ENCODE measurements at regions not wholly inside any gene's neighbourhood (a gene's known extent, or its start where the extent isn't known, plus 50 kb on each side); places are given as distances from the start of the nearest gene placed in this dataset.
"Not testable (repeated sequence)": the region's sequence is repeated elsewhere in the genome, so short reads cannot be mapped to it uniquely, and the experiment has no call there.

DNA sequence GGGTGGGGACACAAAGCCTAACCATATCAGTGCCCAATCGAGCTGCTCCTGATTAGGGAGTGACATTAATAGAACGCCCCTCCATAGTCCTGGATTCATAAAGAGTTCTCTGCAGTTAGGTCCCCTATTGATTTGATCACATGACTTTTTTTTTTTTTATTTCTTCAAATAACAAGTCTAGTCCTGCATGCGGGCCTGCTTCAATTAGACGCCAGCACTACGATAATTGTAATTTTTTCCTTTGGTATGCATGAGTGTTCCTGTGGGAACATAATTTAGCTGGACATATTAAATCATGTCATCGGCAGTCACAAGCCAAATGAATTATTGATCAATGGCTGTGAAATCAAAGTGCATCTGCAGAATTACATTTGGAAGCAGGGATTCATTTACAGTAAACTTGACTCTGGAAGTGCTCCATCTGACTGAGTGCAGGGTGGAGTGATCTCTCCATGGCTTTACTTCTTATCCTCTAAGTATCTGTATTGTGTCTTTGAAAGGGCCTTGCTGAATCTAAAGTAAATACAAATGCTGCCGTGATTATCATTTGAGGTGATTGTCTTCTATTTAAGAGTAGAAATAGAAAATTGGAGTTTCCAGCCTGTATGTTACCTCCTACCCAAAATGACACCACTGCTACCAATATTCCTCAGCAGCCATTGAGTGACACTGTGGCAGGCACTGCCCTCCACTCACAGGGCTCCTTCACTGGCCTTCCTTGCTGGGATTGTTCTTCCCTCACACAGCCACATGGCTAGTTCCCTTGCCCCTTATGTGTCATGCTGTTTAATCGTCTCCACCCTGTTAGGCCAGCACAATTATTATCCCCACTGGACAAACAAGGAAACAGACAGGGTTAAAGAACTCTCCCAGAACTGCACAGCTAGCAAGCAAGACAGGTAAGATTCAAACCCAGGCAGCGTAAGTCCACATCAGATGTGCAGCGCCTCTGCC lies 337.4 kb upstream of the ID2 start:
- Histone ChIP-seq H3K4me1 (no peaks in the 10 kb centered on the region), H3K27ac (no peak overlapping the region), H3K9me3 (no peaks in the 10 kb centered on the region), H3K27me3 (no peaks in the 10 kb centered on the region), H3K36me3 (no peaks in the 10 kb centered on the region), H3K4me3 (no peak overlapping the region)
- no peak for TF ChIP-seq POLR2A (IDR thresholded peaks at IDR 0.05)
- TF ChIP-seq, protein P1, sequence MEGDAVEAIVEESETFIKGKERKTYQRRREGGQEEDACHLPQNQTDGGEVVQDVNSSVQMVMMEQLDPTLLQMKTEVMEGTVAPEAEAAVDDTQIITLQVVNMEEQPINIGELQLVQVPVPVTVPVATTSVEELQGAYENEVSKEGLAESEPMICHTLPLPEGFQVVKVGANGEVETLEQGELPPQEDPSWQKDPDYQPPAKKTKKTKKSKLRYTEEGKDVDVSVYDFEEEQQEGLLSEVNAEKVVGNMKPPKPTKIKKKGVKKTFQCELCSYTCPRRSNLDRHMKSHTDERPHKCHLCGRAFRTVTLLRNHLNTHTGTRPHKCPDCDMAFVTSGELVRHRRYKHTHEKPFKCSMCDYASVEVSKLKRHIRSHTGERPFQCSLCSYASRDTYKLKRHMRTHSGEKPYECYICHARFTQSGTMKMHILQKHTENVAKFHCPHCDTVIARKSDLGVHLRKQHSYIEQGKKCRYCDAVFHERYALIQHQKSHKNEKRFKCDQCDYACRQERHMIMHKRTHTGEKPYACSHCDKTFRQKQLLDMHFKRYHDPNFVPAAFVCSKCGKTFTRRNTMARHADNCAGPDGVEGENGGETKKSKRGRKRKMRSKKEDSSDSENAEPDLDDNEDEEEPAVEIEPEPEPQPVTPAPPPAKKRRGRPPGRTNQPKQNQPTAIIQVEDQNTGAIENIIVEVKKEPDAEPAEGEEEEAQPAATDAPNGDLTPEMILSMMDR (IDR thresholded peaks at IDR 0.05), result no peak
- no peak for TF ChIP-seq POLR2AphosphoS5 (IDR thresholded peaks at IDR 0.05)
- TF ChIP-seq EP300 (IDR thresholded peaks at IDR 0.05), result no peak
- intact Hi-C loops (cut with DNase I), result no loop called here
- WGBS, 2 donors, result 87 to 93% methylated on average over 10 of the region's 10 CpGs
- no peak for DNase-seq

DNA sequence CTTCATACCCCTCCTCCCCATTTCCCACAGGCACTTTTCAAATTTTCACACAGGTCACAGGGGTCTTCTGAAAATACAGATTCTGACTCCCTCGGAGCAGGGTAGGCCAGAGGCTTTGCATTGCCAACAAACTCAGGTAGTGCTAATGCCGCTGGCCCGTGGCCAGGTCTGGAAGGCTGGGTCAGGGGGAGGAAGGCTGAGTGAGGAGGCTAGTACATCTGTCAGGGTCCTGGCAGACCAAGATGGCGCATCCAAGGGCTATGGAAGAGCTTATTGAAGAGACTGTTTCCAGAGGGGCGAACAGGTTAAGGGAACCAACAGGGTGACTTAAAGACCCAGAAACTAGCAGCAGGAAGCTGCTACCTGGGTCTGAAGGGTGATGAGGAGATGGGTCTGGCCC lies 336.7 kb upstream of the ID2 start:
- H3K9me3 ChIP-seq, result no peaks in the 10 kb centered on the region
- no peaks in the 10 kb centered on the region for H3K36me3 ChIP-seq
- no peaks in the 10 kb centered on the region for H3K4me1 ChIP-seq
- no peaks in the 10 kb centered on the region for H3K27me3 ChIP-seq
- no peak overlapping the region for H3K4me3 ChIP-seq
- no peak overlapping the region for H3K27ac ChIP-seq
- no peak for TF ChIP-seq POLR2A (IDR thresholded peaks at IDR 0.05)
- TF ChIP-seq EP300 (IDR thresholded peaks at IDR 0.05), result no peak
- TF ChIP-seq POLR2AphosphoS5 (IDR thresholded peaks at IDR 0.05), result no peak
- 93 to 96% methylated on average over 5 of the region's 5 CpGs for WGBS, 2 donors
- no peak for DNase-seq
- intact Hi-C loops (cut with DNase I), result no loop called here

DNA sequence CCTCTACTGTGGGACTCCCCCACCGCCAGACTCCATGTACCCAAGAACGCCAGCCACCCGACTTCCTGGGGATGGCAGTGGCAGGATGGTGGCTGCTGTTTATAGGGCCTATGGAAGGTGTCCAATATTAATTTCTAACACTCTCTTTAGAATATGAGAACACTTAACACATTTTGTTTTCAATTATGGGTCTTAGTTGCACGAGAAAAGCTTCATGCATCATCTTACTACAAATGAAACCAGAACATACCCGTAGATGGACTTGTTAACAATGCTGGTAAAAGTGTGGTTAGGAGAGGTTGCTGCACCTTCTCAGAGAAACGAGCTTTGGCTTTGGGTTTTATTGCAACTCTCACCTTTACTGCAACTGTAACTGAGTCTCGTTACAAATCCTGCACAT lies 335.6 kb upstream of the ID2 start:
- H3K27me3 ChIP-seq, result no peaks in the 10 kb centered on the region
- 78 to 82% methylated on average over 7 of the region's 7 CpGs for WGBS, 2 donors
- no peak overlapping the region for H3K4me3 ChIP-seq
- TF ChIP-seq EP300 (IDR thresholded peaks at IDR 0.05) (no peak), POLR2A (IDR thresholded peaks at IDR 0.05) (no peak)
- TF ChIP-seq, protein P1 (IDR thresholded peaks at IDR 0.05), result no peak
- no peak for DNase-seq
- no peaks in the 10 kb centered on the region for H3K36me3 ChIP-seq
- intact Hi-C loops (cut with DNase I), result no loop called here
- no peak overlapping the region for H3K27ac ChIP-seq
- no peaks in the 10 kb centered on the region for H3K4me1 ChIP-seq
- no peaks in the 10 kb centered on the region for H3K9me3 ChIP-seq

DNA sequence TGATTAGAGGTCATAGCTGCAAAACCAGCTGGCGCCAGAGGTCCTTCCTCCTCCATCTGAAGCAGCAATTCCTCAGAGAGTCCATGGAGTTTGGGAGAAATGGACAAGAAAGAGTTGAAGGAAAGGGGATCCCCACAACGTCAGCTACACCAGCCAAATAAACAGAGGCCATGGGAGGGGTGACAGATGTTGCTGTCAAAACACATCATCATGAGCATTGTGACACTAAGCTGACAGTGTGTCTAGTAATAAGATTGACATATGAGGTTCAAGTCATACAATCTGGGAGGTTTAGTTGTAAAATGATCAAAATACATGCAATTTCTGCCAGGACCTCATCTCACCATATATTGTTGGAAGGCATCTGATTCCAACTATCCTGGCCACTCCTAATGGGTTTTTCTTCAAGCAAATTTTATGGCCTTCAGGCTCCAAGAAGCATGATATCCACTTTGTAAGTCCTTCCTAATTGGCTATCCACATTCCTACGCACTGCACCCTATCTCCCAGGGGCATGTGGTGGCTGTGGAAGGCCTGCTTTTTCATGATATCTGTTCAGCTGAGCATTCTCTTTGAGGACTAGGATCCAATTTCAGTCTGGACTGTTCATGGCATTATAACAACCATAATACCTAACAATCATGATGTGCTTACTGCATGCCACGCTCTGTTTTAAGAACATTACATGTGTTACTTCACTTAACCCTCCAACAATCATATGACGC lies 335.0 kb upstream of the ID2 start:
- Histone ChIP-seq H3K36me3 (no peaks in the 10 kb centered on the region), H3K4me1 (no peaks in the 10 kb centered on the region), H3K4me3 (no peak overlapping the region), H3K27ac (no peak overlapping the region), H3K27me3 (no peaks in the 10 kb centered on the region), H3K9me3 (no peaks in the 10 kb centered on the region)
- DNase-seq, result no peak
- TF ChIP-seq EP300 (IDR thresholded peaks at IDR 0.05), result no peak
- no peak for TF ChIP-seq POLR2A (IDR thresholded peaks at IDR 0.05)
- TF ChIP-seq, protein P1 (IDR thresholded peaks at IDR 0.05), result no peak
- no peak for TF ChIP-seq POLR2AphosphoS5 (IDR thresholded peaks at IDR 0.05)
- WGBS, 2 donors, result 96% methylated on average over 5 of the region's 5 CpGs
- intact Hi-C loops (cut with DNase I), result no loop called here

DNA sequence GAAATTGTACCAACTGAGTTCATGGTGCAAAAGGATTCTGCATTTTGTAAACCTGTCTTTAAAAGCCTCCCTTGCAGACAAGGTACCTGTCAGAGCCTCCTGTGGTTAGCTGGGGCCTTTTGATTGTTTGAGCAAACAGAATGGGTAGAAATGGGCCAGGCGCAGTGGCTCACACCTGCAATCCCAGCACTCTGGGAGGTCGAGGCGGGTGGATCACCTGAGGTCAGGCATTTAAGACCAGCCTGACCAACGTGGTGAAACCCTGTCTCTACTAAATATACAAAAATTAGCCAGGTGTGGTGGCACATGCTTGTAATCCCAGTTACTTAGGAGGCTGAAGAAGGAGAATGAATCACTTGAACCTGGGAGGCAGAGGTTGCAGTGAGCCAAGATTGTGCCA lies 332.9 kb upstream of the ID2 start:
- intact Hi-C loops (cut with DNase I); H3K4me1 ChIP-seq; DNase-seq; H3K27ac ChIP-seq; H3K9me3 ChIP-seq; H3K27me3 ChIP-seq; H3K4me3 ChIP-seq; H3K36me3 ChIP-seq: not testable (repeated sequence)
- WGBS, 2 donors, result 75 to 86% methylated on average over 4 of the region's 4 CpGs
